ENCODE measurements at regions not wholly inside any gene's neighbourhood (a gene's known extent, or its start where the extent isn't known, plus 50 kb on each side); places are given as distances from the start of the nearest gene placed in this dataset.

- H3K4me3 Mint-ChIP-seq = no peak overlapping the region
- H3K27ac Mint-ChIP-seq = no peak overlapping the region
- no peaks in the 10 kb centered on the region for H3K27me3 Mint-ChIP-seq
- peaks cover 6% of the 10 kb centered on the region for H3K9me3 Mint-ChIP-seq
- H3K4me1 Mint-ChIP-seq = no peaks in the 10 kb centered on the region
- H3K36me3 Mint-ChIP-seq = peaks cover 2% of the 10 kb centered on the region
Observed at GRCh38 chr5:22970491-22970890, 117.3 kb upstream of the CDH12 start.

GRCh38 chr5:22968386-22968785 lies 115.2 kb upstream of the CDH12 start:
- Mint-ChIP-seq H3K36me3 (peaks cover 2% of the 10 kb centered on the region), H3K27ac (no peak overlapping the region), H3K4me3 (no peak overlapping the region), H3K27me3 (no peaks in the 10 kb centered on the region), H3K4me1 (no peaks in the 10 kb centered on the region), H3K9me3 (peaks cover 6% of the 10 kb centered on the region)

- Mint-ChIP-seq H3K36me3 (peaks cover 2% of the 10 kb centered on the region), H3K27ac (no peak overlapping the region), H3K4me3 (no peak overlapping the region), H3K27me3 (no peaks in the 10 kb centered on the region), H3K4me1 (no peaks in the 10 kb centered on the region), H3K9me3 (peaks cover 6% of the 10 kb centered on the region)
Observed at GRCh38 chr5:22965960-22966359, 112.8 kb upstream of the CDH12 start.

GRCh38 chr5:22964632-22965031 lies 111.5 kb upstream of the CDH12 start:
- Mint-ChIP-seq H3K36me3 (peaks cover 2% of the 10 kb centered on the region), H3K9me3 (peaks cover 14% of the 10 kb centered on the region), H3K27me3 (no peaks in the 10 kb centered on the region), H3K4me1 (no peaks in the 10 kb centered on the region), H3K4me3 (no peak overlapping the region), H3K27ac (no peak overlapping the region)

DNA sequence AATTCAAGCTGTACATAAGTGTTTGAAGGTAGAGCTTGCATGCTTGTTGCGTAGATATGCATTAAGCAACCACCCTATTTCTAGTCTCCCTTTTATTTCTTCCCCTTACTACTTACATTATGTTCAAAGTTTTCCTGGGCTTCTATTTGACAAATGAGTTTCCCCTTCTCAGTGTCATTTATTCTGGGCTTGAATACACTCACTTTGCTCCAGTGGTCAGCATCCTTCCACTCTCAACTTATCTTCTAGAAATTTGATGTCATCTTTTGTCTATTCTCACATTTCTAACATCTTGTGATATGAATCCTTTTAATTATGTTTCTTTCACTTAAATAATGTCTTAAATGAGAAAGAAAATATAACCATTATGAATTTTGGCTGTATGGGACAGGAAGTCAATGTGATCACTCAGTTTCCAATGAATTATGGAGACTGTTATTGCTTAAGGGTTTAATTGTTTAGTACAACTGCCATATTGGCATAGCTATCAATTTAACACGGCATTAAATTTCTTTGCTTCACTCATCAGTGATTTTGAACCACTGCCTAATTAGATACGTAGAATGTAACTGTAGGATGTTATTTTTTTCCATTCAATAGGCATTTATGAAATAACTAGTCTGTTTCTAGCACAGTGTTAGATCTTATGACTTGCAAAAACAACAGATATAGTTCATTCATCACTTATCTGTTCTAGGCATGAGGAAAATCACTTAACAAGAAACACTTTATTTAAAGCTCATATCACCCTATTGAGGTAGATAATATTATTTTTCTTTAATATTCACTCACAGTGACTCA lies 105.5 kb upstream of the CDH12 start:
- Mint-ChIP-seq H3K4me1 (no peaks in the 10 kb centered on the region), H3K27me3 (no peaks in the 10 kb centered on the region), H3K27ac (no peak overlapping the region), H3K36me3 (no peaks in the 10 kb centered on the region), H3K9me3 (peaks cover 13% of the 10 kb centered on the region), H3K4me3 (no peak overlapping the region)

DNA sequence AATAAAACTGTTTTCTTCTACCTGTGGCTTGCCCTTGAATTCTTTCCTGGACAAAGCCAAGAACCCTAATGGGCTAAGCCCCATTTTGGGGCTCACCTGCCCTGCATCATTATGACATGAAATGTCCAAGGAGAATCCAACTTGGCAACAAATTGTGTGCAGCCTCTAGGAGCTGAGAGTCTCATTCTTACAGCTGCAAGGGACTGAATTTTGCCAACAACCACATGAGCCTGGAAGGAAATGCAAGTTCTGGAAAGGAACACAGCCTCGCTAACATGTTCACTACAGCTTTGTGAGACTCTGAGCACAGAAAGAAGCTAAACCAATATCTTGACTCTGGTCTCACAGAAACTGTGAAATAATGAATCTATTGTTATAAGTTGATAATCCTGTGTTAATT lies 94.8 kb upstream of the CDH12 start:
- Mint-ChIP-seq H3K27me3 (no peaks in the 10 kb centered on the region), H3K9me3 (no peaks in the 10 kb centered on the region), H3K36me3 (no peaks in the 10 kb centered on the region), H3K27ac (no peak overlapping the region), H3K4me1 (no peaks in the 10 kb centered on the region), H3K4me3 (no peak overlapping the region)

DNA sequence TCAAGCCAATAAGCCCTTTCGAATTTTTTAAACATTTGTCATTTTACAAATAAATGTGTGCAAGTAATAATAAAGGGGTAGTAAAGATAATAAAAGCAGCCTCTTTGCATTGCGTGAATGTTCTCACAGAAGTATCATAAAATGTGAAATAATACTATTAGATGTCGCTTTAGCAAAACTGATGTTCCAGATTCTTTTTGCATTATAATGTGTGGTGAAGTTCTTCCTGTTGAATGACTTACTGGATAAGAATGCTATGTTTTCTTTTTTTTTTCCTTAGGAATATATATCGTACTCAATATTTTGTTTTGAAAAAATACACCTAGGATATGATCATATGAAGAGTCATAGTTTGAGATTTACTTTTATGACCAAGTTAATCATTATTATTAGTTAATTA lies 85.2 kb upstream of the CDH12 start:
- Mint-ChIP-seq H3K9me3 (peaks cover 7% of the 10 kb centered on the region), H3K4me1 (no peaks in the 10 kb centered on the region), H3K36me3 (no peaks in the 10 kb centered on the region), H3K27me3 (no peaks in the 10 kb centered on the region), H3K27ac (no peak overlapping the region), H3K4me3 (no peak overlapping the region)

DNA sequence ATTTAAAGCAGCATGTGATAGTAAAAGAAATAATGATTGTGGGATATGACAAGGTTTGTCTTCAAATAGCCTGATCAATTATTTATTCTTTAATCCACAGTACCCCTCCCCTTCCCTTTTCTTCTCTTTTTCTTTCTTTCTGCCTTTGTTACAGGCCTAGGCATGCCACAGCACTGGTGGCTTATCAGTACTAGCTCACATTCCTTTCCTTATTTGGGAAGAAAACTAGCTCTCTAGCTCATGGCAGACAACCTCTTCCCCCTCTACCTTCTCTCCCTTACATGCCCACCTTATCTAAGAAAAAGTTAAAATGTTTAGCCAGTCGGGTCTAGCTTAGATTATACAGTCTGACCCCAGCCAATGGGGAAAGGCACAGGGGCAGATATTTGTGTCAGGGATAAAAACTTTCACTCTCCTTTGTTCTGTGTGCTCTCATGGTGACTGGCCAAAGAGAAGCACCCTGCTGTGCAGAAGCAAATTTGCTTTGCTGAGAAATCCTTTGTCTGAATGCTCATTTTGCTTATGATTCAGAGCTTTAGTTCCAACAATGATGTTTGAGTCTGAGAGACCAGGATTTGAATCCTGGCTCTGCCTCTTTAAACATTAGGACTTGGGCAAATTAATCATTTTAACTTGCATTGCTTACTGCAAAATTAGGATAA lies 75.8 kb upstream of the CDH12 start:
- H3K27me3 Mint-ChIP-seq = no peaks in the 10 kb centered on the region
- no peaks in the 10 kb centered on the region for H3K36me3 Mint-ChIP-seq
- peaks cover 11% of the 10 kb centered on the region for H3K9me3 Mint-ChIP-seq
- no peak overlapping the region for H3K4me3 Mint-ChIP-seq
- no peaks in the 10 kb centered on the region for H3K4me1 Mint-ChIP-seq
- no peak overlapping the region for H3K27ac Mint-ChIP-seq

GRCh38 chr5:22926574-22926973 lies 73.4 kb upstream of the CDH12 start:
- Mint-ChIP-seq H3K4me3 (no peak overlapping the region), H3K36me3 (no peaks in the 10 kb centered on the region), H3K27me3 (no peaks in the 10 kb centered on the region), H3K27ac (no peak overlapping the region), H3K4me1 (no peaks in the 10 kb centered on the region), H3K9me3 (peaks cover 5% of the 10 kb centered on the region)

- Mint-ChIP-seq H3K27ac (no peak overlapping the region), H3K36me3 (no peaks in the 10 kb centered on the region), H3K4me3 (no peak overlapping the region), H3K9me3 (peaks cover 6% of the 10 kb centered on the region), H3K4me1 (no peaks in the 10 kb centered on the region), H3K27me3 (no peaks in the 10 kb centered on the region)
Observed at GRCh38 chr5:22918511-22918910, 65.4 kb upstream of the CDH12 start.

- H3K27ac Mint-ChIP-seq = no peak overlapping the region
- no peak overlapping the region for H3K4me3 Mint-ChIP-seq
- H3K4me1 Mint-ChIP-seq = no peaks in the 10 kb centered on the region
- no peaks in the 10 kb centered on the region for H3K36me3 Mint-ChIP-seq
- H3K9me3 Mint-ChIP-seq = peaks cover 6% of the 10 kb centered on the region
- no peaks in the 10 kb centered on the region for H3K27me3 Mint-ChIP-seq
Observed at GRCh38 chr5:22916393-22916792, 63.2 kb upstream of the CDH12 start.

- Mint-ChIP-seq H3K27ac (no peak overlapping the region), H3K4me1 (no peaks in the 10 kb centered on the region), H3K27me3 (no peaks in the 10 kb centered on the region), H3K36me3 (no peaks in the 10 kb centered on the region), H3K4me3 (no peak overlapping the region), H3K9me3 (peaks cover 12% of the 10 kb centered on the region)
Observed at GRCh38 chr5:22911019-22911418, 57.9 kb upstream of the CDH12 start.

DNA sequence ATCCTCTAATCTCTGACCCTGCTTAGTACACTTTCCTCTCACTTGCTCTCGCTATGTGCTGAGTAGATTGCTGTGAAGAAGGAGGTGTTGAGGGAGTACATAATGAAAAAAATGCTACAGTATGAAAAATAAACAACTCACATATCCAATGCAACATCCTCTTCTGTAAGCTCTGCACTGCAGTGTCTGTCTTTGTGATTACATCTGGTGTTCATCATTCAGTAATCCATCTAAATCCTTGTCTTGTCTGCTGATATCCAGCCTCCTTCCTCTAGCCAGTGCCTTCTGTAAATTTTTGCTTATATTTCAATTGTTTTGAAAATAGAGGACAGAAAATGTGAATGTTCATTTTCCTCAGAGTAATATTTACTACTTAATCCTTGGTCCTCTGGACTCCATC lies 57.4 kb upstream of the CDH12 start:
- H3K9me3 Mint-ChIP-seq = peaks cover 12% of the 10 kb centered on the region
- no peaks in the 10 kb centered on the region for H3K36me3 Mint-ChIP-seq
- no peak overlapping the region for H3K27ac Mint-ChIP-seq
- no peaks in the 10 kb centered on the region for H3K4me1 Mint-ChIP-seq
- H3K4me3 Mint-ChIP-seq = no peak overlapping the region
- H3K27me3 Mint-ChIP-seq = no peaks in the 10 kb centered on the region

DNA sequence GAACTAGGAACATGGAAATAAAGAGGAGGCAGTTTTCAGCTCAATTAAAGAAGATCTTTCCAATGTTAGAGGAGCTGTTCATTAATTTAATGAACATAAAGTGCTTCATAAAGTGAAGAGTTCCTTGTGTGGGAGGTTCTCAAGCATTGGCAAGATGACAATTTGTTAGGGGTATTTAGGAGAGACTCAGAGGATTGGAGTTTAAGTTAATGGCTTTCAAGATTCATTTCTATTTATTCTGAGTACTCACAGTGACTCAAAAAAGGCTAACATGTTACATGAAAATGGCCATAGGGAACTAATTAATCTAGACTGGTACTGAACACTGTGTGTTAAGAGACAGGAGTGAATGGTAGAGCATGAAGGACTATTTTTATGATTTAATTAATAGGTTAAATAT lies 55.4 kb upstream of the CDH12 start:
- no peaks in the 10 kb centered on the region for H3K36me3 Mint-ChIP-seq
- no peaks in the 10 kb centered on the region for H3K4me1 Mint-ChIP-seq
- no peak overlapping the region for H3K4me3 Mint-ChIP-seq
- no peak overlapping the region for H3K27ac Mint-ChIP-seq
- no peaks in the 10 kb centered on the region for H3K27me3 Mint-ChIP-seq
- peaks cover 6% of the 10 kb centered on the region for H3K9me3 Mint-ChIP-seq

DNA sequence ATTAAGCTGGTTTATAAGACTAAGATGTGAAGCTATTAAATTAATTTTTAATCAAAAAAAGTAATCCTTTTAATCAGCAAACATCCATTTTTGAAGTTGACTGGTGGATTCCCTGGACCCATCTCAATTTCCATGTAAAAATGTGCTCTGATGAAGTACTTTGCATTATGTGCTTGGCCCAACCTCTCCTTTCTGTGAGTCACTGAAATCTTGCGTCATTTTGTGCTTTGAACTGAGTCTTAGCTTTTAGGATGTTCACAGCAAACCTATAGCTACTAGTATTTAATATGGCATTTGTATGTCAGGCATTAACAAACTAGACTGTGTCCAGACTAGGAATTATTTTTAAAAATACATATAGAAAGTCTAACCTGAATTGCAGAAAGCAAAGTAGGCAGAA lies 55.0 kb upstream of the CDH12 start:
- H3K27me3 Mint-ChIP-seq = no peaks in the 10 kb centered on the region
- no peaks in the 10 kb centered on the region for H3K4me1 Mint-ChIP-seq
- H3K27ac Mint-ChIP-seq = no peak overlapping the region
- peaks cover 6% of the 10 kb centered on the region for H3K9me3 Mint-ChIP-seq
- H3K4me3 Mint-ChIP-seq = no peak overlapping the region
- no peaks in the 10 kb centered on the region for H3K36me3 Mint-ChIP-seq

All from activated naive CD4-positive, alpha-beta T cell treated with anti-CD3 and anti-CD28 coated beads, Interleukin-2, amount 50 U/mL, for 24 hours (primary cell).